GM19099 (cell line): ENCODE measurements at regions not wholly inside any gene's neighbourhood (a gene's known extent, or its start where the extent isn't known, plus 50 kb on each side); places are given as distances from the start of the nearest gene placed in this dataset.

Source experiments
- POLR2A ChIP-seq: IDR thresholded peaks from 3 replicates; pipeline ENCODE4 v1.6.1; 2011; ENCODE audit warnings: low read depth; ENCODE audit not compliant: insufficient read length; ENCODE audit errors: extremely low read depth

- TF ChIP-seq POLR2A, result no peak
These were observed 385.8 kb upstream of the CNTN6 start for GRCh38 chr3:707041-707440.

- no peak for TF ChIP-seq POLR2A
These were observed 379.7 kb upstream of the CNTN6 start for GRCh38 chr3:713006-713621.

GRCh38 chr3:713947-714620 is 378.7 kb upstream of the CNTN6 start:
- no peak for TF ChIP-seq POLR2A

- TF ChIP-seq POLR2A, result no peak
These were observed 371.7 kb upstream of the CNTN6 start for GRCh38 chr3:721086-721485.

- TF ChIP-seq POLR2A, result no peak
These were observed 360.4 kb upstream of the CNTN6 start for GRCh38 chr3:732326-732928.

- TF ChIP-seq POLR2A, result no peak
These were observed 359.5 kb upstream of the CNTN6 start for GRCh38 chr3:733313-733712.

- TF ChIP-seq POLR2A, result no peak
These were observed 335.1 kb upstream of the CNTN6 start for GRCh38 chr3:757711-758110.

GRCh38 chr3:759106-759505 is 333.7 kb upstream of the CNTN6 start:
- no peak for TF ChIP-seq POLR2A

GRCh38 chr3:775178-775880 is 317.5 kb upstream of the CNTN6 start:
- TF ChIP-seq POLR2A, result no peak

GRCh38 chr3:780505-780904 is 312.3 kb upstream of the CNTN6 start:
- no peak for TF ChIP-seq POLR2A

- no peak for TF ChIP-seq POLR2A
These were observed 301.4 kb upstream of the CNTN6 start for GRCh38 chr3:791442-791841.

GRCh38 chr3:792630-793029 is 300.2 kb upstream of the CNTN6 start:
- TF ChIP-seq POLR2A, result no peak

GRCh38 chr3:804211-804610 is 288.6 kb upstream of the CNTN6 start:
- no peak for TF ChIP-seq POLR2A

GRCh38 chr3:805326-805725 is 287.5 kb upstream of the CNTN6 start:
- no peak for TF ChIP-seq POLR2A

GRCh38 chr3:806006-806405 is 286.8 kb upstream of the CNTN6 start:
- no peak for TF ChIP-seq POLR2A

- TF ChIP-seq POLR2A, result no peak
These were observed 276.2 kb upstream of the CNTN6 start for GRCh38 chr3:816605-817004.
